ENCODE measurements at regions not wholly inside any gene's neighbourhood (a gene's known extent, or its start where the extent isn't known, plus 50 kb on each side); places are given as distances from the start of the nearest gene placed in this dataset.

- H3K9ac ChIP-seq (ENCODE audit: low read length) = no peak overlapping the region
- POLR2A ChIA-PET = no interaction called here
- no peaks in the 10 kb centered on the region for H3K9me3 Mint-ChIP-seq (ENCODE audit: insufficient read depth)
Measured at GRCh38 chr4:123980736-123981300, 584.2 kb downstream of the SPRY1 start.

GRCh38 chr4:123984886-123985285, 588.3 kb downstream of the SPRY1 start:
- Histone ChIP-seq H3K9me3 (ENCODE audit: control extremely low read depth in 1 of 3, control insufficient read depth in 2 of 3, insufficient read depth in 1 of 3, low read length in 2 of 3) (no peaks in the 10 kb centered on the region), H3K4me1 (ENCODE audit: control insufficient read depth in 2 of 2, insufficient read depth in 2 of 2, low read length in 2 of 2) (no peaks in the 10 kb centered on the region), H3K27me3 (replicated peaks in 1 of 4; ENCODE audit: control extremely low read depth in 1 of 4, control insufficient read depth in 3 of 4, insufficient read depth in 4 of 4, low read length in 3 of 4) (no peaks in the 10 kb centered on the region), H3K4me2 (replicated peaks; ENCODE audit: low read depth, low read length, poor library complexity, severe bottlenecking) (no peak overlapping the region), H3K79me2 (ENCODE audit: control insufficient read depth, insufficient read depth, low read length) (no peaks in the 10 kb centered on the region), H3K27ac (ENCODE audit: low read length in 2 of 2) (no peak overlapping the region), H2AFZ (ENCODE audit: insufficient read depth, low read depth, low read length, poor library complexity, severe bottlenecking) (no peak overlapping the region), H3K4me3 (ENCODE audit: control extremely low read depth in 1 of 5, extremely low read depth in 1 of 5, insufficient read depth in 1 of 5, low read depth in 2 of 5, low read length in 4 of 5) (no peak overlapping the region), H3K36me3 (replicated peaks in 1 of 2; ENCODE audit: control extremely low read depth in 1 of 2, control insufficient read depth in 1 of 2, extremely low read depth in 1 of 2, insufficient read depth in 2 of 2, low read length in 1 of 2) (no peaks in the 10 kb centered on the region), H3K9ac (ENCODE audit: low read length) (no peak overlapping the region), H4K20me1 (ENCODE audit: control insufficient read depth, insufficient read depth, low read length, poor library complexity, severe bottlenecking) (no peaks in the 10 kb centered on the region)
- intact Hi-C loops (cut with micrococcal nuclease) = no loop called here
- ChIA-PET CTCF (no interaction called here), POLR2A (no interaction called here)
- no CpG with 5 or more reads among the region's 3 CpGs for WGBS (ENCODE audit: insufficient coverage)
- no peak for TF ChIP-seq EZH2 (IDR thresholded peaks at IDR 0.05; ENCODE audit: borderline replicate concordance, insufficient read depth, low read depth, low read length, poor library complexity, severe bottlenecking)
- TF ChIP-seq, protein P1, sequence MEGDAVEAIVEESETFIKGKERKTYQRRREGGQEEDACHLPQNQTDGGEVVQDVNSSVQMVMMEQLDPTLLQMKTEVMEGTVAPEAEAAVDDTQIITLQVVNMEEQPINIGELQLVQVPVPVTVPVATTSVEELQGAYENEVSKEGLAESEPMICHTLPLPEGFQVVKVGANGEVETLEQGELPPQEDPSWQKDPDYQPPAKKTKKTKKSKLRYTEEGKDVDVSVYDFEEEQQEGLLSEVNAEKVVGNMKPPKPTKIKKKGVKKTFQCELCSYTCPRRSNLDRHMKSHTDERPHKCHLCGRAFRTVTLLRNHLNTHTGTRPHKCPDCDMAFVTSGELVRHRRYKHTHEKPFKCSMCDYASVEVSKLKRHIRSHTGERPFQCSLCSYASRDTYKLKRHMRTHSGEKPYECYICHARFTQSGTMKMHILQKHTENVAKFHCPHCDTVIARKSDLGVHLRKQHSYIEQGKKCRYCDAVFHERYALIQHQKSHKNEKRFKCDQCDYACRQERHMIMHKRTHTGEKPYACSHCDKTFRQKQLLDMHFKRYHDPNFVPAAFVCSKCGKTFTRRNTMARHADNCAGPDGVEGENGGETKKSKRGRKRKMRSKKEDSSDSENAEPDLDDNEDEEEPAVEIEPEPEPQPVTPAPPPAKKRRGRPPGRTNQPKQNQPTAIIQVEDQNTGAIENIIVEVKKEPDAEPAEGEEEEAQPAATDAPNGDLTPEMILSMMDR (IDR thresholded peaks at IDR 0.05) = no peak
- Mint-ChIP-seq H3K27ac (no peak overlapping the region), H3K4me3 (no peak overlapping the region), H3K9me3 (ENCODE audit: insufficient read depth) (no peaks in the 10 kb centered on the region), H3K4me1 (no peaks in the 10 kb centered on the region), H3K27me3 (no peaks in the 10 kb centered on the region)
- no peak for ATAC-seq (ENCODE audit: low read depth)
- DNase-seq = no peak

More at GRCh38 chr4:123980736-123981300, 584.2 kb downstream of the SPRY1 start:
- H4K20me1 ChIP-seq (ENCODE audit: control insufficient read depth, insufficient read depth, low read length, poor library complexity, severe bottlenecking) = no peaks in the 10 kb centered on the region
- H3K36me3 ChIP-seq (replicated peaks in 1 of 2; ENCODE audit: control extremely low read depth in 1 of 2, control insufficient read depth in 1 of 2, extremely low read depth in 1 of 2, insufficient read depth in 2 of 2, low read length in 1 of 2) = no peaks in the 10 kb centered on the region
- no peak overlapping the region for H3K27ac Mint-ChIP-seq
- peaks cover 3% of the 10 kb centered on the region for H3K4me1 Mint-ChIP-seq
- no peaks in the 10 kb centered on the region for H3K79me2 ChIP-seq (ENCODE audit: control insufficient read depth, insufficient read depth, low read length)
- CTCF ChIA-PET = no interaction called here
- H3K4me1 ChIP-seq (ENCODE audit: control insufficient read depth in 2 of 2, insufficient read depth in 2 of 2, low read length in 2 of 2) = no peaks in the 10 kb centered on the region
- WGBS (ENCODE audit: insufficient coverage) = no CpG with 5 or more reads among the region's 2 CpGs
- no peak overlapping the region for H3K4me2 ChIP-seq (replicated peaks; ENCODE audit: low read depth, low read length, poor library complexity, severe bottlenecking)
- no peak overlapping the region for H3K27ac ChIP-seq (ENCODE audit: low read length in 2 of 2)
- no peaks in the 10 kb centered on the region for H3K27me3 ChIP-seq (replicated peaks in 1 of 4; ENCODE audit: control extremely low read depth in 1 of 4, control insufficient read depth in 3 of 4, insufficient read depth in 4 of 4, low read length in 3 of 4)
- DNase-seq (no peak), ATAC-seq (ENCODE audit: low read depth) (no peak)
- no peak overlapping the region for H3K4me3 ChIP-seq (ENCODE audit: control extremely low read depth in 1 of 5, extremely low read depth in 1 of 5, insufficient read depth in 1 of 5, low read depth in 2 of 5, low read length in 4 of 5)
- TF ChIP-seq, protein P1 (IDR thresholded peaks at IDR 0.05) = no peak
- TF ChIP-seq EZH2 (IDR thresholded peaks at IDR 0.05; ENCODE audit: borderline replicate concordance, insufficient read depth, low read depth, low read length, poor library complexity, severe bottlenecking) = no peak
- H2AFZ ChIP-seq (ENCODE audit: insufficient read depth, low read depth, low read length, poor library complexity, severe bottlenecking) = no peak overlapping the region
- H3K9me3 ChIP-seq (ENCODE audit: control extremely low read depth in 1 of 3, control insufficient read depth in 2 of 3, insufficient read depth in 1 of 3, low read length in 2 of 3) = peaks cover 0 to 4% (median 0%) of the 10 kb centered on the region in 3 donors
- intact Hi-C loops (cut with micrococcal nuclease) = no loop called here
- H3K4me3 Mint-ChIP-seq = no peak overlapping the region
- H3K27me3 Mint-ChIP-seq = no peaks in the 10 kb centered on the region

All from B cell (primary cell).